ENCODE measurements at regions not wholly inside any gene's neighbourhood (a gene's known extent, or its start where the extent isn't known, plus 50 kb on each side); places are given as distances from the start of the nearest gene placed in this dataset.

DNA sequence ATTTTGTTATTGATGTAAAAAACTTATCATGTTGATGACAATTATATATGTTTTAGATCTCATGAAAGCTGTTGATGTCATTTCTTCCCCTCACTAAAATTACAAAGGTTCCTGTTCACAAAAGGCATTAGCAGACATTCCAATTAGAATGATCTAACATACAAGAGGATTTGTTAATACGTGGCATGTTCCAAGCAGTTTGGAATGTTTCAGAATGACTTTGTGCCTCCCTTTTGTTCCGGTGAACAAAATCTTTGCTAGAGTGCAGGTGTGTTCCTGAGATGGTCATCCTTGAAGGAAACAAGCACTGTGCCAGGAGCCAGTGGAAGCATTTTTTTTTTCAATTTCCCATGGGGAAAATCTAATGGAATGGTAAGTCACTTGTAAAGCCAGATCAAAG is 108.0 kb upstream of the KCTD3 start:
- Mint-ChIP-seq H3K27me3 (no peaks in the 10 kb centered on the region), H3K36me3 (peaks cover 1% of the 10 kb centered on the region), H3K9me3 (peaks cover 0 to 5% (median 2%) of the 10 kb centered on the region in 3 donors), H3K4me3 (no peak overlapping the region), H3K27ac (no peak overlapping the region), H3K4me1 (no peaks in the 10 kb centered on the region)

DNA sequence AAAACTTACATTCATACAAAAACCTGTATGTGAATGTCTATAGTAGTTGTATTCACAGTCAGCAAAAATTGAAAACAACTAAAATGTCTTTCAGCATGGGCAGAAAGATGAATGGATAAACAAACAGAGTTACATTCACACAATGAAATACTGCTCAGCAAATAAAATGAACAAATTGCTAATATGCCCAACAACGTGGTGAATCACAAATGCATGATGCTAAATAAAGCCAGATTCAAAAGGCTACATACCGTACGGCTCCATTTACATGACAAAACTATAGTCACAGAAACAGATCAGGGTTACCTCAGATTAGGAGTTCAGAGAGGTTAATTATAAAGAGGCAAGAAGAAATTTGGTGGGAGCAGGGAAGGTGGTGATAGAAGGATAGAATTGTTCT is 100.7 kb upstream of the KCTD3 start:
- H3K27me3 Mint-ChIP-seq = no peaks in the 10 kb centered on the region

DNA sequence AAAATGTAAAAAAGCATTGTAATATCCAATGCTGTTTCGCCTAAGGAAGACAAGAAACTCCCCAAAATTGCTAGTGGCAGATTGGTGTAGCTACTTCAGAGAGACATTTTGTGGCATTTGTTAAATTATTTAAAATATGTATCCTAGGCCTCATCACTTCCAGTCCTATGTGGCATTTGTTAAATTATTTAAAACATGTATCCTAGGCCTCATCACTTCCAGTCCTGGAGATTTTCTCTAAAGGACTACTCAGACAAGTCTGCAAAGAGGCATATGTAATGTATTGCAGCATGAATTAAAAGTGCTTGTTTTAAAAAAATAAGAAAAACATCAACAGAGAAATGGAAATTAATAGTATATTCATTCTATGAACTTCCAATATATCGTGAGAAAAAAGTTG is 95.6 kb upstream of the KCTD3 start:
- Mint-ChIP-seq H3K27ac (no peak overlapping the region), H3K4me1 (no peaks in the 10 kb centered on the region)

More for the DNA sequence above, 100.7 kb upstream of the KCTD3 start:
- Mint-ChIP-seq H3K4me3 (no peak overlapping the region), H3K36me3 (no peaks in the 10 kb centered on the region), H3K27ac (no peak overlapping the region), H3K9me3 (no peaks in the 10 kb centered on the region), H3K4me1 (no peaks in the 10 kb centered on the region)

DNA sequence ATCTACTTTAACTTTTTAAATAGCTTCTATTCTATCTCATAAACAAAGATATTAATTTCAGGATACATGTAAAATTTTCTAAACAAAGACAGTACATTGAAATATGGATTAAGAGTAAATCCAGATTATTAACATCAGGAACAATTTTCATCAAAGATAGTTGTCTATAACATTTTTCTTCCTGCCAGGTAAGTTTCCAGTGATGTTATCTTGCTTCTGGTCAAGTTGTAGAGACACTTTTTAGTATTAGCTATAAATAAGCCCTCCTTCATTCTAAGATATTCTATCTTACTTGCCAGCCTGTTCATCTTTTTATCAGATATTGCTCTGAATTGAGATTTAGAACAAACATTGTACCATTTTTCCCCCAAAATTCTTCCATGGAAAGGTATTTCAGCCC is 94.4 kb upstream of the KCTD3 start:
- Mint-ChIP-seq H3K36me3 (no peaks in the 10 kb centered on the region), H3K27ac (no peak overlapping the region), H3K4me3 (no peak overlapping the region), H3K4me1 (no peaks in the 10 kb centered on the region), H3K9me3 (peaks cover 0 to 4% (median 0%) of the 10 kb centered on the region in 3 donors), H3K27me3 (no peaks in the 10 kb centered on the region)

More for the DNA sequence above, 95.6 kb upstream of the KCTD3 start:
- Mint-ChIP-seq H3K9me3 (peaks cover 0 to 4% (median 0%) of the 10 kb centered on the region in 3 donors), H3K4me3 (no peak overlapping the region), H3K36me3 (no peaks in the 10 kb centered on the region), H3K27me3 (no peaks in the 10 kb centered on the region)

DNA sequence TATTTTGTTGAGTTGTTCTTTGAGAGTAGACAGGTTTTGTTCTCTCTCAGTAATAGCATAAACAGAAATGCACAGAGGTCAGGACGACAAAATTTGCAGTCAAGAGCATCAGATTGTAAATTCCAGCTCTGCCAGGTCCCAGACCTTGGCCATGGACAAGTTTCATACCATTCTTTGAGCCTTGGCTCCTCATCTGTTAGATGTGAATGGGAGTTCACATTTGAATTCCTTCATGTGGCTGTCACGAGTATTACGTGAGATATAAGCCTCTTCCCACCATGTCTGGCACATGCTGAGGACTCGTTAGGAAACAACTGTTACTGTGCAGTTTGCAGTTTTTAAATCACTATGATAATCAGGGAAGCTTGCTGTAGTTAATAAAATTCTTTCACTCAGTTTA is 93.2 kb upstream of the KCTD3 start:
- Mint-ChIP-seq H3K9me3 (peaks cover 0 to 13% (median 4%) of the 10 kb centered on the region in 3 donors), H3K36me3 (no peaks in the 10 kb centered on the region), H3K4me1 (peaks cover 0 to 1% (median 0%) of the 10 kb centered on the region in 3 donors), H3K27ac (no peak overlapping the region), H3K4me3 (no peak overlapping the region), H3K27me3 (no peaks in the 10 kb centered on the region)

DNA sequence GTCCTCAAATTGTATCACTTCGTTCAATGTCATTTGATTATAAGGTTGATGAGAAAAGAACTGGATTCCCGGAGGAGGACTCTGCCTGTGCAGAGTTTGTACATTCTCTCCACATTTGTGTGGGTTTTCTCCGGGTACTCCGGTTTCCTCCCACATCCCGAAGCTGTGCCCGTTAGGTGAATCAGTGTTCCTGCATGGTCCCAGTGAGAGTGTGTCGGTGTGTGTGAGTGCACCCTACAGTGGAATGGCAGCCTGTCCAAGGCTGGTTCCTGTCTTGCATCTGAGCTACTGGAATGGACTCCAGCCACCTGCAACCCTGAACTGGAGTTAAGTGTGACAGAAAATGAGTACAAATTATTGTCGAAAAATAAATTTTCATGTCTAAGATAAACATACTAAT is 92.2 kb upstream of the KCTD3 start:
- H3K27me3 Mint-ChIP-seq = no peaks in the 10 kb centered on the region
- no peaks in the 10 kb centered on the region for H3K36me3 Mint-ChIP-seq
- H3K9me3 Mint-ChIP-seq = peaks cover 0 to 17% (median 4%) of the 10 kb centered on the region in 3 donors
- no peak overlapping the region for H3K27ac Mint-ChIP-seq
- H3K4me1 Mint-ChIP-seq = peaks cover 0 to 1% (median 0%) of the 10 kb centered on the region in 3 donors
- no peak overlapping the region for H3K4me3 Mint-ChIP-seq

DNA sequence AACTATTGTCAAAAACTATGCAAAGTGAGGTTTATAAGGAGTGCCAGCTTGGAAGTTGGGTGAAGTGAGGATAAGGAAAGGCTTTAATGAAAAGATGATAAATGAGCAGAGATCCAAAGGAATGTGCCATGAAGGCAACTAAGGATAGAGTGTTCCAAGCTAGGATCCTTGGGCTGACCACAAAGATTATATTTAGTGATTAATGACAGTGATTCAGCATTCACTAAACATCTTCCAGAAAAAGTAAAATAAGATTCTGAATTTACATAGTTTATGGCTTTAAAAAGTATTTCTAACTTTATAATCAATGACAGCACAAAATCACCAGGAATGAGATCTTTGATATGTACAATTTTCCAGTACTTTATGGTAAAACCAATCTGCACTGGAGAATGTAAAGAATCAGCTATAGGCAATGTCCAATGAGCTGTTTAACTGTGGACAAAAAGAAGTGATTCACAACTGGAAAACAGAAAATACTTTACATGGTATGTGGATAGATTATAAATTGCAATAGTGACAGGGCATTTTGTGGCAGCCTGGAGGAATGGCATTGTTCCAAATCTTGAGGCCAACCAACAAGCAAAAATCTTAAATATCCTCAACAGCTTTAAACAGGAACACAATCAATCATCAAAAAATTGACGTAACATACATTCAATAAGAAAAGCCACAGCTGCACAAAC is 91.2 kb upstream of the KCTD3 start:
- Mint-ChIP-seq H3K9me3 (peaks cover 0 to 17% (median 4%) of the 10 kb centered on the region in 3 donors), H3K4me3 (no peak overlapping the region), H3K4me1 (peaks cover 0 to 1% (median 0%) of the 10 kb centered on the region in 3 donors), H3K27me3 (no peaks in the 10 kb centered on the region), H3K27ac (no peak overlapping the region), H3K36me3 (no peaks in the 10 kb centered on the region)

DNA sequence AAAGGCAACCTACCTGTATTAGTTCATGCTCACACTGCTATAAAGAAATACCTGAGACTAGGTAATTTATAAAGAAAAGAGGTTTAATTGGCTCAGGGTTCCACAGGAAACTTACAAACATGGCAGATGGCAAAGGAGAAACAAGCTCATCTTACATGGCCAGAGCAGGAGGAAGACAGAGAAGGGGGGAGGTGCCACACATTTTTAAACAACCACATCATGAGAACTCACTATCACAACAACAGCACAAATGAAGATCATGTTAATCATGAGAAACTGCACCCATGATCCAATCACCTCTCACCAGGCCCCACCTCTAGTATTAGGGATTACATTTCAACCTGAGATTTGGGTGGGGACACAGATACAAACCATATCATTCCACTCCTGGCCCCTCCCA is 90.6 kb upstream of the KCTD3 start:
- Mint-ChIP-seq H3K27ac (no peak overlapping the region), H3K27me3 (no peaks in the 10 kb centered on the region), H3K36me3 (no peaks in the 10 kb centered on the region), H3K4me3 (no peak overlapping the region), H3K9me3 (peaks cover 0 to 17% (median 4%) of the 10 kb centered on the region in 3 donors), H3K4me1 (peaks cover 0 to 1% (median 0%) of the 10 kb centered on the region in 3 donors)

DNA sequence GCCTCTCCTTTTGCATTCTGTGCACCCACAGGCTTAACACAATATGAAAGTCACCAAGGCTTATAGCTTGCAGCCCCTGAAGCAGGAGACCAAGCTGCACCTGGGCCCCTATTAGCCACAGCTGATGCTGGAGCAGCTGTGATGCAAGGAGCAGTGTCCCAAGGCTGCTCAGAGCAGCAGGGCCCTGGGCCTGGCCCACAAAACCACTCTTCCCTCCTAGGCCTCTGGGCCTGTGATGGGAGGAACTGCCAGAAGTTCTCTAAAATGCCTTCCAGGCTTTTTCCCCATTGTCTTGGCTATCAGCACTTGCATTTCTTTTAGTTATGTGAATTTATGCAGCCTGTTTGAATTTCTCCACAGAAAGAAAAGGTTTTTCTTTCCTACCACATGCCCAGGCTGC is 89.5 kb upstream of the KCTD3 start:
- no peaks in the 10 kb centered on the region for H3K36me3 Mint-ChIP-seq
- H3K4me3 Mint-ChIP-seq = no peak overlapping the region
- H3K27me3 Mint-ChIP-seq = no peaks in the 10 kb centered on the region
- H3K27ac Mint-ChIP-seq = no peak overlapping the region
- peaks cover 0 to 1% (median 0%) of the 10 kb centered on the region in 3 donors for H3K4me1 Mint-ChIP-seq
- H3K9me3 Mint-ChIP-seq = peaks cover 0 to 17% (median 4%) of the 10 kb centered on the region in 3 donors

DNA sequence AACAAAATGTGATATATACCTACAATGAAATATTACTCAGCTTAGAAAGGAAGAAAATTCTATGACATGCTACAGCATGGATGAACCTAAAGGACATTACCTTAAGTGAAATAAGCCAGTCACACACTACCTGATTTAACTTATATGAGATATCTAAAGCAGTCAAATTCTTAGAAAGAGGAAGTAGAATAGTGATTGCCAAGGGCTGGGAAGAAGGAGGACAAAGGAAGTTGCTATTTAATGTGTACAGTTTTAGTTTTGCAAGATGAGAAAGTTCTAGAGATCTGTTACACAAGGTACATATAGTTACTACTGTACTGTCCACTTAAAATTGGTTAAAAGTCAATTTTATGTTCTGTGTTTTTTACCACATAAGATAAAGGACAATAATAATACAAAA is 87.5 kb upstream of the KCTD3 start:
- H3K9me3 Mint-ChIP-seq = peaks cover 0 to 17% (median 4%) of the 10 kb centered on the region in 3 donors
- peaks cover 0 to 1% (median 0%) of the 10 kb centered on the region in 3 donors for H3K4me1 Mint-ChIP-seq
- H3K36me3 Mint-ChIP-seq = no peaks in the 10 kb centered on the region
- H3K27me3 Mint-ChIP-seq = no peaks in the 10 kb centered on the region
- H3K27ac Mint-ChIP-seq = no peak overlapping the region
- H3K4me3 Mint-ChIP-seq = no peak overlapping the region

DNA sequence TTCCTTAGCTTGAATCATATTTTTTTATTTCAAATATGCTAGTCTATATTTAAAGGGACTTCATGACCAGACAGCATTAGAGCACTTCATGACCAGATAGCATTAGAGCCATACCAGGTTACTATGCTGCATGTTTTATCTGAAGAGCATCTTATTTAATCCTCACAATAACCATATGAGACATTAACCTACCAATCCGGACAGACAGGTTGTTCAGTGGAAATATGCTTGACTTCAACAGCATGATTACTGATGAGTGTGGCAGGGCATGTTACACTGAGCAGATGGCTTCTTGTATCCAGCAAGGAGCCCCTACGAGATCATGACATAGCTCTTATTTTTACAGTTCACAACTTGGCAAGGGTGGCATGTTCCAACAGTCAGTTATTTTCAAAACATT is 85.0 kb upstream of the KCTD3 start:
- H3K27me3 Mint-ChIP-seq = no peaks in the 10 kb centered on the region
- H3K4me3 Mint-ChIP-seq = no peak overlapping the region
- H3K36me3 Mint-ChIP-seq = no peaks in the 10 kb centered on the region
- H3K27ac Mint-ChIP-seq = no peak overlapping the region
- peaks cover 0 to 1% (median 0%) of the 10 kb centered on the region in 3 donors for H3K4me1 Mint-ChIP-seq
- peaks cover 0 to 13% (median 4%) of the 10 kb centered on the region in 3 donors for H3K9me3 Mint-ChIP-seq

DNA sequence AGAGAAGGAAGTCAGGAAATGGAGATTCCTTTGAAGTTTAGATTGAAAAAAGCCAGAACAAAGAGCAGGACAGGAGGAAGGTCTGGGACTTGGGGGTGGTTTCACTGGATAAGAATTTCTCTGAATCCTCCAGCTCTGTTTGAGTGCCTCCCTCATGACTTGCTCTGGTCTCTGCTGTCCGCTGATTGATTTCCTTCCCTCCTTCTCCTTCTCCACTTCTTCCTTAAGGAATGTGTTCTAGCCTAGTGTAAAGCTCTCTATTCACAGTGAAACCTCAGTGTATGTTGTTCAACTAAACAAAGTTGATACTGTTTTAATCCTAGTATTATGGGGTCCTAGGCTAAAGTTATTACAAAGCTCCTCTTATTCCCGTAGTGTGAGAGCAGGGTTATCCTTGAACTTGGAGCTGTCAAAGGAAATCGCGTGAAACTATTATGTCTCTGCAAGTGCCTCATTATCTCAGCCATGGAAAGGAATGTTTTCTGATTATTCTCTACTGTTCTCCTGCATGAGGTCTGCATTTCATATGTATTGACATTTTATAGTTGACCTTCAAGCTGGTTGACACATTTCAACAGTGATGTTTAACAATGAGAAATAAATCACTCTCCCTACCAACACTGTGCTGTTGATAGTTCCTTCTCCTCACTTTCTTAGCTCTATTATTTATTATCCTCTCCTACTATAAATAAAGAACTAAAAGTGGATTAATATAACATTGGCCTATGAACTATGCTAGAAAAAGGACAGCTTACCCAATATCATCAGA is 82.7 kb upstream of the KCTD3 start:
- Mint-ChIP-seq H3K4me1 (no peaks in the 10 kb centered on the region), H3K27me3 (no peaks in the 10 kb centered on the region), H3K36me3 (no peaks in the 10 kb centered on the region), H3K27ac (no peak overlapping the region), H3K4me3 (no peak overlapping the region), H3K9me3 (peaks cover 0 to 3% (median 0%) of the 10 kb centered on the region in 3 donors)

DNA sequence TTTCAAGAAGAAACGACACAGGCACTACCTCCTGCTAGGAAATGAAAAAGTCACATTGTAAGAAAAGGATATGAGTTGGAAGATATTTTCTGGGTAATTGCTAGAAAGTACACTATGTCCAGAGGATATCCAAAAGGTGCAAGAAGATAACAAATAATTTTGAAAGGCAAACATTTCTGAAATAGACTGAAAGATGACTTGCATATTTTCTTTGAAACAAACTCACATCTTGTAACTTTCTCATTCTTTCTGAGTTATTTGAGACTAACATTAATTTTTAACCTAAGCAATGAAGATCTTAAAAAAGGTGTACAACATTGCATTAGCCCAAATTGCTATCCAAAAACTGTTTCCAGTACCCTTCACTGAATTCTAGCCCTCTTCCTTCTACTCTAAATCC is 79.6 kb upstream of the KCTD3 start:
- H3K36me3 Mint-ChIP-seq = peaks cover 3% of the 10 kb centered on the region
- no peaks in the 10 kb centered on the region for H3K9me3 Mint-ChIP-seq
- no peaks in the 10 kb centered on the region for H3K27me3 Mint-ChIP-seq
- no peak overlapping the region for H3K27ac Mint-ChIP-seq
- no peaks in the 10 kb centered on the region for H3K4me1 Mint-ChIP-seq
- no peak overlapping the region for H3K4me3 Mint-ChIP-seq

DNA sequence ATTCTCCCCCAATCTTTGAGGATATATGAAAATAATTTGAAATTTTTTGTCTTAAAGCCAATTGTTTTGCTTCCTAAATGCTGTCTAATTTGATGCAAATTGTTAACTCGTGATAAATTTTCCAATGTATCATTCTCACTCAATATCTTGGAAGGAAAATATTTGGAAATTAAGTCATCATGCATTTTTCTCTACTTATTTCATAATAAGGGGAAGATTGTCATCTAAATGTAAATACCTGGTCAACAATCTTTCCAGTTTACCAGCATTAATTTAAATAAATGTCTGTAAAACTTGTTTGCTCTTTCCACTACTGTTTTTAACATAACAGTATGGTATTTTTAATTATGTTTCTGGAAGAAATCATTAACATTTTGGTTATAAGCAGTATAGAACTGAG is 78.3 kb upstream of the KCTD3 start:
- peaks cover 3% of the 10 kb centered on the region for H3K36me3 Mint-ChIP-seq
- no peak overlapping the region for H3K4me3 Mint-ChIP-seq
- no peak overlapping the region for H3K27ac Mint-ChIP-seq
- no peaks in the 10 kb centered on the region for H3K27me3 Mint-ChIP-seq
- no peaks in the 10 kb centered on the region for H3K4me1 Mint-ChIP-seq
- H3K9me3 Mint-ChIP-seq = peaks cover 0 to 7% (median under 1%) of the 10 kb centered on the region in 3 donors

DNA sequence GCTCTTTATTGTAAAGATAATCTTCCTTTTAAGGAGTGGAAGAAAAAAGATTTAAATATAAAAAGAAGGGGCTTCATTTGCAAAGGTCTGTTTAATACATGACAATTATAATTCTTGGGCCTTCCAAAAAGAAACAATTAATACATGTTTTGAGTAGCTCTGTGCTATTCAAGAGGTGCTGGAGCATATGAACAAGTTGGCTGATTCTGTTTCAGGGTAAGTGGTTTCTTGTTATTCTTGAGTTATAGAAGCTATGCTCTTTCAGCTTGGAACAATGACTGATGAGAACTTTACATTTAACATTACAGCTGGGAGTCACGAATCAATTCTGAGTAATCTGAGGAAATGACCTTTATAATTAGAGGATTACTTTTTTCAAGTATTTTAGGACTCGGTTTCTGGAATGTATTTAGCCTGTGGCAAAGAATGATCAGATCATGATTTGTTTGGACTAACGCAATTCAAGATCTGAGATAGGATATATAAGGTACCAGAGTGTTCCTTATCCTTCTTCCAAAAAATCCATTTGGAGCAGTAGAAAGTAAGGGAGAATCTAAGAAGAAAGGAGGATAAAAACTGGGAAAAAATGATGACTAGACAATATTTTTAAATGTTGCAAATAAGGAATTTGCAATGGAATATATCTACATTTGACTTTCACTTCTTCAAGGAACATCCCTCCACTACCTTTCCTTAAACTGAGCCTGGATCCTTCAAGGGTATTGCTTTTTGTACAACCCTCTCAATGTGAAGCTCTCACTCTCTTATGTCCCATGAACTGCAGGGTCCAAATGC is 77.1 kb upstream of the KCTD3 start:
- no peaks in the 10 kb centered on the region for H3K27me3 Mint-ChIP-seq
- no peak overlapping the region for H3K4me3 Mint-ChIP-seq
- no peak overlapping the region for H3K27ac Mint-ChIP-seq
- H3K36me3 Mint-ChIP-seq = peaks cover 3% of the 10 kb centered on the region
- no peaks in the 10 kb centered on the region for H3K4me1 Mint-ChIP-seq
- peaks cover 0 to 7% (median 2%) of the 10 kb centered on the region in 3 donors for H3K9me3 Mint-ChIP-seq

Measured in IgD-negative memory B cell (primary cell).